Non-pigmented ciliary epithelial cell (primary cell): ENCODE measurements at regions not wholly inside any gene's neighbourhood (a gene's known extent, or its start where the extent isn't known, plus 50 kb on each side); places are given as distances from the start of the nearest gene placed in this dataset.
"Not testable (repeated sequence)": the region's sequence is repeated elsewhere in the genome, so short reads cannot be mapped to it uniquely, and the experiment has no call there.

Experiments
- DNase-seq: peaks from one replicate; pipeline ENCODE4 v3.0.0-alpha.2; 2010; ENCODE audit warnings: low read depth

DNA sequence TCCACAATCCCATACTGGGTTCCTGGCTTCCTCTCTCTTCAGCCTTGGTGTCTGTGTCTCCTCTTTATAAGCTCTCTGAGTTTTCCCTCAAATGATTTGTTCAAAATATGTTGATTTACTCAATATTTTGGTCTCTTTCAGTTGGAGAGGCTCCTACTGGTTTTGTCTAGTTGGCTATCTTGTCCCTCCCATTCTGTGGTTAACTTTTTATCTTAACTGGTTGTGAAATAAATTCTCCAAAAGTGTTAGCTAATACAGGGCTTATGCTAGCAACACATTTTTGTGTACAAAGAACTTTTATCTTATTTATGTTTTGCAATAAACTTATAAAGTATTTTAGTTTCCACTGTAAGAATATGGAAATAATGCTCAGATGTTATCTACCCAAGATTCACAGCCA, 200.9 kb downstream of the AASDHPPT start:
- DNase-seq = no peak

- no peak for DNase-seq
Observed at GRCh38 chr11:106280036-106280435, 202.6 kb downstream of the AASDHPPT start.

GRCh38 chr11:106281455-106282173, 204.2 kb downstream of the AASDHPPT start:
- DNase-seq = peak; percentile 82

DNA sequence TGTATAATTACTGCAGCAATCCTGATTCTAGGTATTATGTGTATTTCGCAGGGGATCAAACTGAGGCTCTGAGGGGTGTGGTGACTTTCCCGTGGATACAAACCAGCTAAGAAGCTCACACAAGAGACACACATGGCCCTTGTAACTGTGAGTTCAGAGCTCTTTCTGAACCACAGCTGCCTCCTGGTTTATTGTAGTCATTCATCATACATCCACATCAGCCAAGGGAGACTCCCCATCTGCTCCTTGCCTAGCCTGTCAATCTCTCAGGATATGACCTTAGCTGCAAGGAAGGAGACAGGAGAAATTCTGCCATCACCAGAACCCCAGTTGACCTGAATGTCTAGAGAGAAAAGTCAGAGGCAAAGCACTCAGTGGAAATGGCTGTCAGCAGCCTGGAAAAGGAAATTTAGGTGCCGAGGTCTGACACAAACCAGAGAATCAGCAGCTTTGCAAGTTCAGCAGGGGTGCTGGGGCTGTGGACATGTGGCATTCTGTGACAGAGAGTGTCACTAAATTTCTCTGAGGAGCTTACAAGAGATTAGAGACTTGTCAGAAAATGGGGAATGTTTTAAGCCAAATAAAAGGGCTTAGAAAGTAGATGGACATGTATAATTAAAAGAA, 209.5 kb downstream of the AASDHPPT start:
- DNase-seq = no peak

GRCh38 chr11:106288057-106288456, 210.6 kb downstream of the AASDHPPT start:
- DNase-seq = no peak

- DNase-seq = no peak
Observed at GRCh38 chr11:106288822-106289387, 211.4 kb downstream of the AASDHPPT start.

GRCh38 chr11:106292526-106292925, 215.1 kb downstream of the AASDHPPT start:
- no peak for DNase-seq

- DNase-seq = no peak
Observed at GRCh38 chr11:106295974-106296373, 218.5 kb downstream of the AASDHPPT start.

DNA sequence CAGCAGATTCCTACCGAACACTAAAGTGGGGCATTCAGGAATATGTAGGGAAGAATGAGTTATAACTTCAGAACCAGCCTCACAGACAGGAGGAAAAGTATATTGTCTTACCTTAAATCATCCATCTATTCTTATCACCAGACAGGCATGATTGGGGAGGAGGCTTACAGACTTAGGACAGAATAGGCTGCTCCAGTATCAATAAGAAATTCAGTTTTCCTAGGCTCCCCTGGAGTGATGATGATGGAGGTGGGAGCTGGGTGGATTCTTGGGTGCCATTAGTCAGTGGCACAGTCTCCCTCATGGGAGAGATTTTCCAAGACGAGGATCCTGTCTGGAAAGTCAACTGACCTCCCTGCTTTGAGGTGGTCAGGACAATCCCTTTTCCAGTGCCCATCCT, 225.0 kb downstream of the AASDHPPT start:
- DNase-seq = no peak

DNA sequence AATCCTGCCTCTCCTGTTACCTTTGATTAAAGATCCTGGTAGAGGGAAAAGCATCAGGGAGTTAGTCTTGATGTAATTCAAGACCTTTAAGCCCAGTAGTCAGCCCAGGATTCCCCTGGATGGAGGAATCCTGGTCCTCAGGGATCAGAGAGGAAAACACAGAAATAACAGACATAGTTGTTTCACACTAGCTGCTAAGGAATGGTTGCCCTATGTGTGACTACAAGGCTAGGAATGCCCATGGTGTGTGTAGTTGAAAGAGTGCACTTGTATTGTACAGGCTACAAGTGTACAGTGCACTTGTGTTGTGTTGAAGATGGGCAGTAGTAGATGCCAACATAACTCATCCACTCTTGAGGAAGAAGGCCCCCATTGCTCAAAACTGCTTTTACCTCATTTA, 226.8 kb downstream of the AASDHPPT start:
- peak; percentile 57 for DNase-seq

DNA sequence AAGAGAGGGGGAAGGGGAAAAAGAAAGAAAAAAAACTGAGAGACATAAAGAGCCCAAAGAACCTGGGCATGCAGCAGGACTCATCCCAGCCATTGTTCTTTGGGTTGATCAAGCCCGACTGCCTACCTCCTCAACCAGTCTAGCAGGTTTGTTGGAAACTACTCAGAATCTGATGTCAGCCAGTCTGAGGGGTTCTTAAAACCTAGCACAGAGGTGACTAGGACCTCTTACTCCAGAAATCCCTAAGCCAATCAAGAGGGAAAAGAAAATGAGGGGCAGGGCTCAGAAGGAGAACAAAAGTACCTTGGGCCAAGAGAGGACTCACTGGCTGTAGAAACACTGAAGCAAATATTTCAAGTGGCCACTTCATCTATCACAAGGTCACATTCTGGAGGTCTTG, 228.0 kb downstream of the AASDHPPT start:
- no peak for DNase-seq

GRCh38 chr11:106306942-106307341, 229.5 kb downstream of the AASDHPPT start:
- DNase-seq = no peak

GRCh38 chr11:106309070-106309684, 231.7 kb downstream of the AASDHPPT start:
- no peak for DNase-seq

- DNase-seq = no peak
Observed at GRCh38 chr11:106311531-106312230, 234.2 kb downstream of the AASDHPPT start.

GRCh38 chr11:106317208-106317773, 239.8 kb downstream of the AASDHPPT start:
- not testable (repeated sequence) for DNase-seq

GRCh38 chr11:106321601-106322000, 244.1 kb downstream of the AASDHPPT start:
- DNase-seq = no peak

DNA sequence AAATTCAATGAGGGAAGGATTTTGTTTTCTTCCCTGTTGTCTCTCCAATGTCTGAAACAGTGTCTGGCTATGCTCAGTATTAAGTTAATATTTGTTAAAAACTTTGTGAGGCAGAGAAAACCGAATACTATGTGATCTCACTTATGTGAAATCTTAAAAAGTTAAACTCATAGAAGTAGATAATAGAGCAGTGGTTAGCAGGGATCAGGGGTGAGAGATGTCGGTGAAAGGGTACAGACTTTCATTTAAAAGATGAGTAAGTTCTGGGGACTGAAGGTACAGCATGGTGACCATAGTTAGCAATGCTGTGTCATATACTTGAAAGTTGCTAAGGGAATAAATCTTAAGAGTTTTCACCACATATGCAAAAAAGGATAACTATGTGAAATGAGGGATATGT, 244.6 kb downstream of the AASDHPPT start:
- DNase-seq = no peak

DNA sequence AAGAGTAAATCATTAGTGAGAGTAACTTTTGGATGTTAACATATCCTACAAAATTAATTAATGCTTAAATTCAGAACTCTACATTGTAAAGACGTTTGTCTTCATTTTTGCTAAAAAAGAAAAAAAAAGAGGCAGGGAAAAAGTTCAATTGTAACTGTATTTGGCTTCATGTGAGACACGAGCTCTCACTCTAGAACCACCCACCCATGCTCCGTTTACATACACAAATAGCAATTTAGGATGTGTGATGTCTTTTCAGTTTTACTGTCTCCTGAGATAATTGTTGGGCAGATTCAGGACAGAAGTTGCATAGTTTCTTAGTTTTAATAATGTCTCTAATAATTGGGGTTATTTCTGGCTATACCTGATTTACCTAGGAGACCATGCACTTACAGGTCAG, 248.6 kb downstream of the AASDHPPT start:
- no peak for DNase-seq

GRCh38 chr11:106327134-106327533, 249.7 kb downstream of the AASDHPPT start:
- no peak for DNase-seq

DNA sequence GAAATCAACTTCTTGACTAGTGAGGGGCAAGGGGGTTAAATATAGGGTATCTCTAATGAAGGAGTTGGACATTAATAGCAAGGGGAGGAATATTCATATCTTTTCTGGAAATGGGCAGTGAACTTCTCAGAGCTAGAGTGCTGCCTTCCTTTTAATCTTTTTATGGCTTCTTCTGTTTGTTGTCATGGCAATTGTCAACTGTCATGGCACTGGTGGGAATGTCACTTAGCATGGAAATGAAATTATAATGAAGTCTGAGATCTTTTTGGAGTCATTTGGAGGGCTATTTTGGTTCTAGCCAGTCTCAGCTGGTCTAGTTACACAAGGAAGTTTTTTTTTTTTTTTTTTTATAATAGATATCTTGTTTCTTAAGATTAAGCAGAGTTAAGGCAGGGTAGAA, 250.2 kb downstream of the AASDHPPT start:
- DNase-seq = no peak

DNA sequence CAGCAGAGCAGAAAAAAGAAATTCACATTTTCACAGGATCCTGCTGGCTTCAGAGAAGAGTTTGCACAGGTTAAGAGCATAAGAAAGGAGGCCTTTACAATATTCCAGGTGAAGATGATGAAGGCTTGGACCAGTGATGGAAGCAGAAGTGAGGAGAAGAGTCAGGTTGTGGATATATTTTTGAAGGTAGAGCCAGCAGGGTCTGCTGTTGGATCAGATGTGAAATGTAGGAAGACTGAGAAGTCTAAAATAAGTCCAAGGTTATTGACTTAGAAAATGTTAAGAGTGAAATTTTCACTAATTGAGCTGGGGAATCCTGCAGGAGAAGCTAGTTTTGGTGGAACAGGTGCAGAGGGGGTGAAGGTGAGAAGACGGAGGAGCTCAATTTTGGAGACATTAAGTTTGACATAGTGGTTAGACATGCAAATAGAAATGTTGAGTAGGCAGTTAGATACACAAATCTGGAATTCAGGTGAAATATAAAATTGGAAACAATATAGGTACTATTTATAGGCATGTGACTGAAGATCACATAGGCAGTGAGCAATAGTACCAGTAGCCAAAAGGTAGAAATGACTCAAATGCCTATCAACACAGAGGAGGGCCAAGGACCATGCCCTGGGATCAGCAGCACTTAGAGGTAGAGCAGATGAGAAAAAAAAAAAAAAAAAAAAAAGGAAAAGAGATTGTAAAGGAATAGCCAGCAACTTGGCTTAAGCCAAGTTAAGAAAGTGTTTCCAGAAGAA, 252.0 kb downstream of the AASDHPPT start:
- DNase-seq = no peak
